ENCODE measurements at regions not wholly inside any gene's neighbourhood (a gene's known extent, or its start where the extent isn't known, plus 50 kb on each side); places are given as distances from the start of the nearest gene placed in this dataset.

- H3K9me3 Mint-ChIP-seq: peaks cover 0 to 15% (median 6%) of the 10 kb centered on the region in 7 donors
- intact Hi-C loops (cut with micrococcal nuclease): no loop called here
- peaks cover 0 to 7% (median 4%) of the 10 kb centered on the region in 3 donors for H3K27me3 Mint-ChIP-seq (ENCODE audit: low read depth in 3 of 3)
- H3K36me3 Mint-ChIP-seq: no peaks in the 10 kb centered on the region
- H3K4me2 ChIP-seq (replicated peaks; ENCODE audit: extremely low read depth, low read length, poor library complexity, severe bottlenecking): no peak overlapping the region
- DNase-seq: peak; percentile 18 to 28 (median 23)
- H3K36me3 ChIP-seq (replicated peaks in 1 of 2; ENCODE audit: control insufficient read depth in 1 of 2, insufficient read depth in 2 of 2, low read length in 2 of 2): no peaks in the 10 kb centered on the region
- H4K20me1 ChIP-seq (ENCODE audit: insufficient read depth, low read length): no peaks in the 10 kb centered on the region
- H3K4me1 ChIP-seq (ENCODE audit: control insufficient read depth in 1 of 2, insufficient read depth in 2 of 2, low read length in 2 of 2): no peaks in the 10 kb centered on the region
- H2AFZ ChIP-seq (ENCODE audit: insufficient read depth, low read depth, low read length, poor library complexity, severe bottlenecking): no peak overlapping the region
- H3K79me2 ChIP-seq (ENCODE audit: insufficient read depth, low read length): no peaks in the 10 kb centered on the region
- no peak for TF ChIP-seq CTCF (IDR thresholded peaks at IDR 0.05)
- WGBS (ENCODE audit: insufficient coverage): no CpG with 5 or more reads among the region's 3 CpGs
- H3K9me3 ChIP-seq (replicated peaks in 1 of 2; ENCODE audit: control insufficient read depth in 1 of 2, insufficient read depth in 1 of 2, low read length in 2 of 2): no peaks in the 10 kb centered on the region
- H3K4me3 Mint-ChIP-seq: no peak overlapping the region
- no peak overlapping the region for H3K27ac ChIP-seq (ENCODE audit: low read depth in 1 of 2, low read length in 2 of 2)
- no peak overlapping the region for H3K4me3 ChIP-seq (replicated peaks in 1 of 3; ENCODE audit: low read depth in 2 of 3, low read length in 3 of 3)
- peaks cover 8% of the 10 kb centered on the region for H3K4me1 Mint-ChIP-seq
- H3K9ac ChIP-seq (ENCODE audit: insufficient read depth, low read length, poor library complexity, severe bottlenecking): no peak overlapping the region
- peak overlapping the region in 1 of 7 donors; percentile 58 for H3K27ac Mint-ChIP-seq
- H3K27me3 ChIP-seq (ENCODE audit: control insufficient read depth in 2 of 2, insufficient read depth in 2 of 2, low read length in 2 of 2): no peaks in the 10 kb centered on the region
Observed at GRCh38 chr14:76698631-76699030, 62.6 kb upstream of the VASH1 start.

- 77% methylated on average over 3 of the region's 6 CpGs for WGBS (ENCODE audit: insufficient coverage)
- Histone ChIP-seq H3K27me3 (ENCODE audit: control insufficient read depth in 2 of 2, insufficient read depth in 2 of 2, low read length in 2 of 2) (no peaks in the 10 kb centered on the region), H3K79me2 (ENCODE audit: insufficient read depth, low read length) (no peaks in the 10 kb centered on the region), H3K4me1 (ENCODE audit: control insufficient read depth in 1 of 2, insufficient read depth in 2 of 2, low read length in 2 of 2) (no peaks in the 10 kb centered on the region), H3K9me3 (replicated peaks in 1 of 2; ENCODE audit: control insufficient read depth in 1 of 2, insufficient read depth in 1 of 2, low read length in 2 of 2) (no peaks in the 10 kb centered on the region), H3K4me2 (replicated peaks; ENCODE audit: extremely low read depth, low read length, poor library complexity, severe bottlenecking) (no peak overlapping the region), H2AFZ (ENCODE audit: insufficient read depth, low read depth, low read length, poor library complexity, severe bottlenecking) (no peak overlapping the region), H3K36me3 (replicated peaks in 1 of 2; ENCODE audit: control insufficient read depth in 1 of 2, insufficient read depth in 2 of 2, low read length in 2 of 2) (no peaks in the 10 kb centered on the region), H3K4me3 (replicated peaks in 1 of 3; ENCODE audit: low read depth in 2 of 3, low read length in 3 of 3) (no peak overlapping the region), H4K20me1 (ENCODE audit: insufficient read depth, low read length) (no peaks in the 10 kb centered on the region), H3K27ac (ENCODE audit: low read depth in 1 of 2, low read length in 2 of 2) (no peak overlapping the region), H3K9ac (ENCODE audit: insufficient read depth, low read length, poor library complexity, severe bottlenecking) (no peak overlapping the region)
- H3K27ac Mint-ChIP-seq: no peak overlapping the region
- no peak for TF ChIP-seq CTCF (IDR thresholded peaks at IDR 0.05)
- peaks cover 2 to 7% (median 6%) of the 10 kb centered on the region in 3 donors for H3K27me3 Mint-ChIP-seq (ENCODE audit: low read depth in 3 of 3)
- H3K36me3 Mint-ChIP-seq: no peaks in the 10 kb centered on the region
- intact Hi-C loops (cut with micrococcal nuclease): no loop called here
- no peak for DNase-seq
- peaks cover 8% of the 10 kb centered on the region for H3K4me1 Mint-ChIP-seq
- H3K4me3 Mint-ChIP-seq: no peak overlapping the region
- peaks cover 0 to 15% (median 6%) of the 10 kb centered on the region in 7 donors for H3K9me3 Mint-ChIP-seq
Observed at GRCh38 chr14:76699209-76699938, 61.9 kb upstream of the VASH1 start.
